K562 (cell line): ENCODE measurements at regions not wholly inside any gene's neighbourhood (a gene's known extent, or its start where the extent isn't known, plus 50 kb on each side); places are given as distances from the start of the nearest gene placed in this dataset.

Experiments used
- ATAC-seq: fragments of 200-7000 bp; cut with Tn5 transposase; 3 replicates; pipeline ENCODE4 v1.9.1; 2020; ENCODE audit warnings: moderate library complexity
- BruUV-seq: library from RNA; stranded (reverse); fragments of 400-500 nt; replicated peaks from 2 replicates; lab custom pipeline; 2021; lab: Mats Ljungman, UMichigan
- CTCF ChIA-PET: fragments of 300-600 bp; formaldehyde crosslinking; extraction: SDS; loops from one replicate; lab custom pipeline; 2021; ENCODE audit warnings: low intra/inter-chr PET ratio; lab: Yijun Ruan, JAX
- POLR2A ChIA-PET: fragments of 300-600, 350-650 bp; sonication (Branson Sonifier 250); formaldehyde crosslinking; extraction: SDS; loops from one replicate; lab custom pipeline; 2021; ENCODE audit warnings: antibody characterized with exemption, inconsistent platforms; lab: Yijun Ruan, JAX
- DNase-seq, 4 experiments: peaks; one replicate each; pipeline versions ENCODE4 v3.0.0 to v3.0.0-alpha.2; 2011 to 2018; ENCODE audit warnings: low spot score in 3 of 4, mixed read lengths in 3 of 4; ENCODE audit errors: extremely low read depth in 1 of 4
- FAIRE-seq: peaks from 2 replicates; lab custom pipeline; 2011; peaks lifted over from hg19 to GRCh38; lab: Jason Lieb, UNC
- H2AFZ ChIP-seq: 2 replicates; pipeline ENCODE4 v1.6.0; 2011; ENCODE audit warnings: low read depth, low read length, control low read depth, inconsistent platforms
- H3K27ac ChIP-seq: fragments of 200-600 bp; 3 replicates; pipeline ENCODE4 v1.8.0; 2011; ENCODE audit warnings: low read depth, mild to moderate bottlenecking, control low read depth, inconsistent platforms, low read length, moderate library complexity, mixed read lengths; ENCODE audit errors: extremely low read depth
- H3K27me3 ChIP-seq, 2 experiments: fragments of 300-600 bp in 1 of 2; 2 replicates in 1 of 2; 3 replicates in 1 of 2; pipeline versions ENCODE4 v1.6.0 to v1.8.0; 2011; ENCODE audit warnings: inconsistent platforms in 2 of 2, low read length in 2 of 2, mild to moderate bottlenecking in 1 of 2, mixed read lengths in 1 of 2, moderate library complexity in 1 of 2; ENCODE audit not compliant: control insufficient read depth in 2 of 2, insufficient read depth in 2 of 2
- H3K36me3 ChIP-seq: fragments of 300-600 bp; 3 replicates; pipeline ENCODE4 v1.8.0; 2011; ENCODE audit warnings: mild to moderate bottlenecking, low read length, inconsistent platforms; ENCODE audit not compliant: control insufficient read depth, insufficient read depth
- H3K4me1 ChIP-seq, 2 experiments: fragments of 200-600 bp in 1 of 2; replicated peaks in 1 of 2; 2 replicates in 1 of 2; 3 replicates in 1 of 2; pipeline versions ENCODE4 v1.5.1 to v1.8.0; 2011; ENCODE audit warnings: inconsistent platforms in 2 of 2, low read length in 2 of 2, mild to moderate bottlenecking in 1 of 2, mixed read lengths in 1 of 2, moderate library complexity in 1 of 2; ENCODE audit not compliant: control insufficient read depth in 2 of 2, insufficient read depth in 2 of 2
- H3K4me2 ChIP-seq: 2 replicates; pipeline ENCODE4 v1.6.1; 2011; ENCODE audit warnings: low read length, control low read depth, inconsistent platforms, mixed read lengths; ENCODE audit not compliant: insufficient read depth
- H3K4me3 ChIP-seq: fragments of 200-600 bp; sonication (generic), shearing (Covaris generic); 2 replicates; pipeline ENCODE4 v1.5.1; 2016; ENCODE audit warnings: control low read depth, inconsistent platforms
- H3K79me2 ChIP-seq: fragments of 200-600 bp; 3 replicates; pipeline ENCODE4 v1.8.0; 2011; ENCODE audit warnings: low read length, inconsistent platforms; ENCODE audit not compliant: control insufficient read depth, insufficient read depth
- H3K9ac ChIP-seq, 2 experiments: 2 replicates each; pipeline versions ENCODE4 v1.6.0 to v1.6.1; 2011; ENCODE audit warnings: low read depth in 2 of 2, low read length in 2 of 2, control low read depth in 1 of 2, inconsistent platforms in 1 of 2, mild to moderate bottlenecking in 1 of 2, mixed read lengths in 1 of 2; ENCODE audit not compliant: insufficient read depth in 1 of 2
- H3K9me1 ChIP-seq: one replicate; pipeline ENCODE4 v1.6.0; 2011; ENCODE audit warnings: inconsistent platforms, mild to moderate bottlenecking, low read length, moderate library complexity; ENCODE audit not compliant: control insufficient read depth, insufficient read depth
- H3K9me3 ChIP-seq: replicated peaks from 2 replicates; pipeline ENCODE4 v1.5.1; 2011; ENCODE audit warnings: low read depth, low read length, inconsistent platforms; ENCODE audit not compliant: control insufficient read depth, insufficient read depth
- H4K20me1 ChIP-seq: replicated peaks from 2 replicates; pipeline ENCODE4 v1.6.1; 2011; ENCODE audit warnings: low read length, inconsistent platforms, mixed read lengths; ENCODE audit not compliant: control insufficient read depth, insufficient read depth
- JUND ChIP-seq, 2 experiments: IDR thresholded peaks; 2 replicates in 1 of 2; 3 replicates in 1 of 2; pipeline ENCODE4 v1.6.1; 2011; ENCODE audit warnings: borderline replicate concordance in 2 of 2, low read depth in 2 of 2, low read length in 2 of 2, improper control_type of control experiment in 1 of 2, missing biosample characterization in 1 of 2, missing genetic modification characterization in 1 of 2, missing genetic modification reagents in 1 of 2
- NR2C1 ChIP-seq, 2 experiments: fragments of 450-650 bp; IDR thresholded peaks; 2 replicates each; pipeline ENCODE4 v1.6.1; 2017; ENCODE audit warnings: mild to moderate bottlenecking in 2 of 2, antibody characterized with exemption in 1 of 2, inconsistent platforms in 1 of 2, missing compliant biosample characterization in 1 of 2, missing genetic modification characterization in 1 of 2
- TAF7 ChIP-seq: fragments of 450-650 bp; IDR thresholded peaks from 2 replicates; pipeline ENCODE4 v1.6.1; 2016; ENCODE audit warnings: missing genetic modification characterization, missing compliant biosample characterization
- TAF9B ChIP-seq: fragments of 450-650 bp; IDR thresholded peaks from 2 replicates; pipeline ENCODE4 v1.6.1; 2018; ENCODE audit warnings: mild to moderate bottlenecking; ENCODE audit not compliant: partially characterized antibody
- TBL1XR1 ChIP-seq, 2 experiments: IDR thresholded peaks; 2 replicates each; pipeline ENCODE4 v1.6.1; 2012; ENCODE audit warnings: improper control_type of control experiment in 2 of 2, low read length in 2 of 2, mild to moderate bottlenecking in 1 of 2
- ZNF561 ChIP-seq: fragments of 450-650 bp; formaldehyde crosslinking; conservative IDR thresholded peaks from 2 replicates; pipeline ENCODE4 v1.4.0; 2020; ENCODE audit warnings: mild to moderate bottlenecking, moderate library complexity
- WGBS: fragments of 100-300 bp; shearing (Covaris generic); methylation state at CpG from one replicate; pipeline ENCODE4 v1.1.6; 2016; ENCODE audit warnings: low coverage, mixed read lengths; ENCODE audit not compliant: insufficient coverage; ENCODE audit errors: missing lambda C conversion rate; 5-methylcytosine and 5-hydroxymethylcytosine counted together
- in situ Hi-C: fragments of 300-500 bp; cut with MboI; formaldehyde crosslinking; loops from 4 replicates; pipeline ENCODE4 v1.15.0; 2018; ENCODE audit warnings: inconsistent platforms, mixed read lengths
- intact Hi-C: fragments of 100-400 bp; cut with micrococcal nuclease; formaldehyde crosslinking; loops from 2 replicates; pipeline ENCODE4 v1.14.2; 2022
- TF ChIP-seq, protein P1 (sequence below): fragments of 450-650 bp; formaldehyde crosslinking; IDR thresholded peaks from 2 replicates; pipeline ENCODE4 v1.4.0; 2020; ENCODE audit warnings: mild to moderate bottlenecking, moderate library complexity

DNA sequence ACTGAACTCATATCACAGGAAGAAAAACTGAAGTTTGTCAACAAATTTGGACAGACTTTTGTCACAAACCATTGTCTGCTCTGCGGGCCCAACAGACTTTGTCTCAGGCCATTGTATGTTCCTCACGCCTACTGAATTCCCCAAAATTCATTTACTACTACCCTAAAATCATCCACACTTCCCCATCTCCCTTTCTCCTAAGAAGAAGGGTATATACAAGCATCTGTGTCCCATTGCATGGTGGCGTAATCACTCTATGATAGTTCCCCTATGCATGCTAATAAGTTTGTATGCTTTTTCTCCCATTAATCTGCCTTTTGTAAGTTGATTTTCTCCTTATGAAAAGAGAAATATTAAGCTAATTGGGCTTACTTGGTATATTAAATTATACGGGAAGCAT, 54.9 kb upstream of the ATF3 start:
- FAIRE-seq = no peak
- ATAC-seq = no peak
- intact Hi-C loops = no loop called here
- H3K9me1 ChIP-seq = no peaks in the 10 kb centered on the region
- H3K9ac ChIP-seq = no peak overlapping the region
- no peak overlapping the region for H2AFZ ChIP-seq
- in situ Hi-C loops = no loop called here
- H3K27ac ChIP-seq = no peak overlapping the region
- peaks cover 0 to 3% of the 10 kb centered on the region in 2 experiments; a peak in 1 of 5 replicates for H3K27me3 ChIP-seq
- no peaks in the 10 kb centered on the region for H4K20me1 ChIP-seq
- no peaks in the 10 kb centered on the region for H3K9me3 ChIP-seq
- peaks cover 7% of the 10 kb centered on the region in 2 experiments; a peak in 4 of 5 replicates for H3K4me1 ChIP-seq
- TF ChIP-seq JUND (IDR thresholded peaks at IDR 0.05; ENCODE audit: borderline replicate concordance, low read depth, low read length) (no peak), JUND (tag; IDR thresholded peaks at IDR 0.05; ENCODE audit: borderline replicate concordance, low read depth, low read length) (no peak), NR2C1 (IDR thresholded peaks at IDR 0.05) (no peak), NR2C1 (tag; IDR thresholded peaks at IDR 0.05) (no peak), ZNF561 (no peak), TAF7 (tag) (no peak), TBL1XR1 (IDR thresholded peaks at IDR 0.05; ENCODE audit: low read length in 2 of 2) (no peak), TAF9B (no peak)
- TF ChIP-seq, protein P1, sequence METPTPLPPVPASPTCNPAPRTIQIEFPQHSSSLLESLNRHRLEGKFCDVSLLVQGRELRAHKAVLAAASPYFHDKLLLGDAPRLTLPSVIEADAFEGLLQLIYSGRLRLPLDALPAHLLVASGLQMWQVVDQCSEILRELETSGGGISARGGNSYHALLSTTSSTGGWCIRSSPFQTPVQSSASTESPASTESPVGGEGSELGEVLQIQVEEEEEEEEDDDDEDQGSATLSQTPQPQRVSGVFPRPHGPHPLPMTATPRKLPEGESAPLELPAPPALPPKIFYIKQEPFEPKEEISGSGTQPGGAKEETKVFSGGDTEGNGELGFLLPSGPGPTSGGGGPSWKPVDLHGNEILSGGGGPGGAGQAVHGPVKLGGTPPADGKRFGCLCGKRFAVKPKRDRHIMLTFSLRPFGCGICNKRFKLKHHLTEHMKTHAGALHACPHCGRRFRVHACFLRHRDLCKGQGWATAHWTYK (CRISPR knock-in tag) = no peak
- TF ChIP-seq, all 486 proteins: peak for 0
- CTCF ChIA-PET = no interaction called here
- no peak for DNase-seq
- POLR2A ChIA-PET = no interaction called here
- Histone ChIP-seq H3K79me2 (no peaks in the 10 kb centered on the region; the same call in 2 of the 3 replicates), H3K4me2 (no peak overlapping the region), H3K4me3 (no peak overlapping the region), H3K36me3 (no peaks in the 10 kb centered on the region)
- 40% methylated on average over 4 of the region's 4 CpGs for WGBS
- no TSS peak for BruUV-seq
